Activated T-cell treated with anti-CD3 and anti-CD28 coated beads for 48 hours (primary cell): ENCODE measurements at regions not wholly inside any gene's neighbourhood (a gene's known extent, or its start where the extent isn't known, plus 50 kb on each side); places are given as distances from the start of the nearest gene placed in this dataset.
"Not testable (repeated sequence)": the region's sequence is repeated elsewhere in the genome, so short reads cannot be mapped to it uniquely, and the experiment has no call there.

ENCODE experiments used
- DNase-seq: peaks from one replicate; pipeline ENCODE4 v3.0.0-alpha.2; 2020; ENCODE audit warnings: low read depth

DNA sequence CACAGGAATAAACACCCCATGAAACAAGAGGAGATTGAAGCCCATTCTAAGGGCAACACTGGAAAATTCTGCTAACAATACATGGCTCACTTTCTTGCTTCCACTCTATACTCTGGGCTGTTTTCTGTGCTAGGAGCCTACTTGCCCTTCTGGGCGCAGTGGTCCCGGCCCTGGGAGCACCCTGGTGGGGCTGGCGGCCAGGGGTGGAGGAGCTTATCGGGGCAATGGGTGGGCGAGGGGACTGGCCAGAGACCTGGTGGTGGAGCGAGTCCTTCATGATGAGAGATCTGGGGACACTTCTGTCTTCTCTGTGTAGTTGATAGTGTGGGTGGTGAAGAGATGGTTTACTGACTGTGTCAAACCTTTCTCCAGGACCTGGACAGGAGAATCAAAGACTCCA, 1128.5 kb downstream of the TBL1XR1 start:
- no peak for DNase-seq

- no peak for DNase-seq
Measured at GRCh38 chr3:176058856-176059255, 1138.4 kb downstream of the TBL1XR1 start.

GRCh38 chr3:176055836-176056235, 1141.4 kb downstream of the TBL1XR1 start:
- DNase-seq, result no peak

DNA sequence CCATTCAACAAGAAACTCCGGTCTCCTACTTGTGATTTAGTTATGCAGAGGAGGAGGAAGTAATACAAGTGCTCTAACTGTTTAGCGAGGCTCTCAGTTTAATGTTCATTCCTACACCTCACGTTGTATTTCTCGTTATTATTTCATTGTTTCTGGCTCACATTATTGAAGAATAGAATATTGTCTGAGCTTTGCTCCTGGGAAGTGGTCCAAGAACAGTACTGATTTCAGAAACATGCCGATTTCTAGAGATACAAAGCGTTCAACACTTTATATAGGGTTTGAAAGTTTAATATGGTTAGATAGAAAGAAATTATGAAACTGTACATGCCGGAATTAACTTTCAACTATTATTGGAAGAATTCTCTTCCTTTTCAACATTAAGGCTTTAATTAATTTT, 1145.5 kb downstream of the TBL1XR1 start:
- no peak for DNase-seq

GRCh38 chr3:176046703-176047102, 1150.6 kb downstream of the TBL1XR1 start:
- DNase-seq, result no peak

- no peak for DNase-seq
Measured at GRCh38 chr3:176041812-176042211, 1155.5 kb downstream of the TBL1XR1 start.

DNA sequence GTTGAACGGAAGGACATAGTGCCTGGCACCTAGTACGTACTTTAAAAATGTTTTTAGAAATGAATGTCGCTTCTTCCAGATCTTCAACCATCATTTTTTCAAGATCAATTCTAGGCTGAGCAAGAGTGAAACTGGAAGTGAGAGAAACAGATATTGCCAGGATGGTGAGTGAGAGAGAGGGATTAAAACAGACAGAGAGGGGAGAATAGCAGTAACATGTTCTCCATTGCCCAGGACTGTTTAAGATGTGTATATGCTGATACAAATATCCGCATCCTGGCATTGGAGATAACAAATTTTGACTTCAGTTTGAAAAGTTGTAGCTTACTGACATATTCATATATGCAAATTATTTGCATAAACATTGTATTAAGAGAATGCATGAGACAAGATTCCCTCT, 1156.1 kb downstream of the TBL1XR1 start:
- no peak for DNase-seq

DNA sequence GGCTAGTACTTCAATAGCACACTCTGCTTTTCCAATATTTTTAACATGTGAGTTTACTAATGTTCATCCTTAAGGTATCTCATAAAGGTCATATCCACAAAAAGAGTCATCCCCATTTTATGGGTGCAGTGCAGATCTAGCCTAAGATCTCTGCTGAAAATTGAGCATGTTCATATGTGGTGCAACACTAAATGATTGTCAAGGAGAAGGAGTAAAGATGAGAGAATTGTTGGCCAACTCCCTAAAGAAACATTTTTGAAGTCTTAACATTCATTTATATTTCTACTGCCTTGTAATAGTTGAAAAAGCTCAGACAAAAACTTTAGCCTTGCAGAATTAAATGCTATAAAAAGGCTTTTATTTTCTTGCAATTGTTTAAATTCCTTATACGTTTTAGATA, 1159.6 kb downstream of the TBL1XR1 start:
- DNase-seq, result no peak

- DNase-seq, result no peak
Measured at GRCh38 chr3:176032043-176032442, 1165.2 kb downstream of the TBL1XR1 start.

- DNase-seq, result not testable (repeated sequence)
Measured at GRCh38 chr3:176016203-176016602, 1157.1 kb downstream of the NAALADL2 start.

GRCh38 chr3:176015228-176015627, 1156.1 kb downstream of the NAALADL2 start:
- not testable (repeated sequence) for DNase-seq

GRCh38 chr3:176009256-176009655, 1150.1 kb downstream of the NAALADL2 start:
- DNase-seq, result no peak

GRCh38 chr3:176005564-176005963, 1146.4 kb downstream of the NAALADL2 start:
- no peak for DNase-seq

GRCh38 chr3:175989161-175989560, 1130.0 kb downstream of the NAALADL2 start:
- DNase-seq, result no peak

DNA sequence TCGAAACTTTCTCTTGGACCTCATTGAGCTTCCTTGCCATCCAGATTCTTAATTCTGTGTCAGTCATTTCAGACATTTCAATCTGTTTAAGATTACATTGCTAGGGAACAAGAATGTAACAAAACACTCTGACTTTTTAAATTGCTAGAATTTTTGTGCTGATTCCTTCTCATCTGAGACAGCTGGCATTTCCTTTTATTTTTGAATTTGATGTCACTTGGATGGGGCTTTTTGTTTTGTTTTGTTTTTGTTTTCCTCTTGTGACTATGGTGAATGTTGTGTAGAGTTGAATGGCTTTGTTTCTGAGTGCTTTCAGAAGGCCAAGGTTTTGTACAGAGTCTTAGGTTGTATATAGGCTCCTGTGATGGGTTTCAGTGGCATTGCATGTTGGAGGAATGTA, 1129.3 kb downstream of the NAALADL2 start:
- DNase-seq, result no peak

DNA sequence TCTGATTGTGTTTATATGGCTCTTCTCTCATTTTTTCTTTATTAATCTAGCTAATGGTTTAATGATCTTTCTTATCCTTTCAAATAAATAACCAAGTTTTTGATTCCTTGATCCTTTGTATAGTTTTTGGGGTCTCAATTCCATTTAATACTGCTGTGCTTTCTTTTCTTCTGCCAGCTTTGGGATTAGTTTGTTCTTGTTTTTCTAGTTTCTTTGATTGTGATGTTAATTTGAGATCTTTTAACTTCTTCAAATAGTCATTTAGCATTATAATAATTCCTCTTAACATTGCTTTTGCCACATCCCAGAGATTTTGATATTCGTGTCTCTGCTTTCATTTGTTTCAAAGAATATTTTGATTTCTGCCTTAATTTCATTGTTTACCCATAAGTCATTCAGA, 1126.6 kb downstream of the NAALADL2 start:
- DNase-seq, result no peak

DNA sequence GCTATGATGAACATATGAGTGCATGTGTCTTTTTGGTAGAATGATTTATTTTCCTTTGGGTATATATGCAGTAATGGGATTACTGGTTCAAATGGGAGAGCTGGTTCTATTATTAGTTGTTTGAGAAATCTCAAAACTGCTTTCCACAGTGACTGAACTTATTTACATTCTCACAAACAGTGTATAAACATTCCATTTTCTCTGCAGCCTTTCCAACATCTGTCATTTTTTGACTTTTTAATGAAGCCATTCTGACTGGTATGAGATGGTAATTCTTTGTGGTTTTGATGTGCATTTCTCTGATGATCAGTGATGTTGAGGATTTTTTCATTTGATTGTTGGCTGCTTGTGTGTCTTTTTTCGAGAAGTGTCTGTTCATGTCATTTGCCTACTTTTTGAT, 1124.2 kb downstream of the NAALADL2 start:
- no peak for DNase-seq

- DNase-seq, result no peak
Measured at GRCh38 chr3:175980486-175981090, 1121.5 kb downstream of the NAALADL2 start.

DNA sequence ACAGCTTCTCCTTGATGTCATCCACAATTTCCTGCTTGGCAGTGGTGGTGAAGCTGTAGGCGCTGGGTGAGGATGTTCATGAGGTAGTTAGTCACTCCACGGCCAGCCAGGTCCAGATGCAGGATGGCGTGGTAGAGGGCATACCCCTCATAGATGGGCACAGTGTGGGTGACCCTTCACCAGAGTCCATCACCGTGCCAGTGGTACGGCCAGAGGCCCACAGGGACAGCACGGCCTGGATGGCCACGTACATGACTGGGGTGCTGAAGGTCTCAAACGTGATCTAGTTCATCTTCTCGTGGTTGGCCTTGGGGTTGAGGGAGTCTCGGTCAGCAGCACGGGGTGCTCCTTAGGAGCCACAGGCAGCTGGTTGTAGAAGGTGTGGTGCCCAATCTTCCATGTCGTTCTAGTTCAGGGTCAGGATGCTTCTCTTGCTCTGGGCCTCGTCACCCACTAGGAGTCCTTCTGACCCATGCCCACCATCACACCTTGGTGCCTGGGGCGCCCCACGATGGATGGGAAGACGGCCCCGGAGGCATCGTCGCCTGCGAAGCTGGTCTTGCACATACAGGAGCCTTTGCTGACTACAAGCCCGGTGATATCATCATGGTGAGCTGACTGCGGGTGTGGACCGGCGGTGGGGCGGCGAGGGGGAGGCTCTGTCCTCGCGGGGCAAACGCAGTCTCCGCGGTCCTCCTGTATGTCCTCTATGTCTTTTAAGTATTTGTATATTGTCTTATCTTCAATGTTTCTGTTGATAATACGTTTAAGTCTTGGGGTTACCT, 1119.0 kb downstream of the NAALADL2 start:
- no peak for DNase-seq

DNA sequence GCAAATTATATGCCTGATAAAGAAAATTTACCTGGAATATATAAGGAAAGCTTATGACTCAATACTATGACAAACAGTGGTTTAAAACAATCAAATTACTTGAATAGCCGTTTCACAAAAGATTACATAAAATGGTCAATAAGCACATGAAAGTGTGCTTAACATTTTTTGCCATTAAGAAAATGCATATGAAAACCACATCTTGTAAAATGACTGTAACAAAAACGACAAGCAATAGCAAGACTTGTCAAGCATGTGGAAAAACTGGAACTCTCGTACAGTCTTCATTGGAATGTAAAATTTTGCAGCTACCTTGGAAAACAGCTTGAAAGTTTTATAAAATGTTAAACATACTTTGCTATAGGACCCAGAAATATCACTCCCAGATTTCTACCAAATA, 1110.3 kb downstream of the NAALADL2 start:
- DNase-seq, result no peak

DNA sequence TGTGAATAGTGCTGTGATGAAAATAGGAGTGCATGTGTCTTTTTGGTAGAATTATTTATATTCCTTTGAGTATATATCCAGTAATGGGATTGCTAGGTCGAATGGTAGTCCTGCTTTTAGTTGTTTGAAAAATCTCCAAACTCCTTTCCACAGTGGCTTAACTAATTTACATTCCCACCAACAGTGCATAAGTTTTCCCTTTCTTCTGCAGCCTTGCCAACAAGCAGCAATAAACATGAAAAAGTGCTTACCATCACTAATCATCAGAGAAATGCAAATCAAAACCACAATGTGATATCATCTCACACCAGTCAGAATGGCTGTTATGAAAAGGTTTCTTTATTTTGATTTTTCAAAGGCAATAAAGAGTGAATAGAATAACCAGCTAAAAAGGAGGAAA, 1105.9 kb downstream of the NAALADL2 start:
- DNase-seq, result no peak

- DNase-seq, result no peak
Measured at GRCh38 chr3:175957427-175957826, 1098.3 kb downstream of the NAALADL2 start.

- DNase-seq, result no peak
Measured at GRCh38 chr3:175956964-175957363, 1097.8 kb downstream of the NAALADL2 start.
